ENCODE measurements at regions not wholly inside any gene's neighbourhood (a gene's known extent, or its start where the extent isn't known, plus 50 kb on each side); places are given as distances from the start of the nearest gene placed in this dataset.

- POLR2A ChIA-PET = no interaction called here
- Histone ChIP-seq H3K79me2 (ENCODE audit: control insufficient read depth, insufficient read depth, low read length) (no peaks in the 10 kb centered on the region), H2AFZ (ENCODE audit: low read depth, low read length) (no peak overlapping the region), H3K4me1 (replicated peaks in 1 of 2; ENCODE audit: control insufficient read depth in 2 of 2, insufficient read depth in 2 of 2, low read length in 2 of 2) (no peaks in the 10 kb centered on the region), H4K20me1 (replicated peaks; ENCODE audit: control insufficient read depth, insufficient read depth, low read length) (no peaks in the 10 kb centered on the region), H3K36me3 (ENCODE audit: control insufficient read depth, insufficient read depth, low read length) (no peaks in the 10 kb centered on the region), H3K27ac (ENCODE audit: extremely low read depth, low read depth, low read length) (no peak overlapping the region), H3K4me3 (no peak overlapping the region), H3K4me2 (ENCODE audit: insufficient read depth, low read length) (no peak overlapping the region), H3K9ac (ENCODE audit: insufficient read depth in 1 of 2, low read depth in 2 of 2, low read length in 2 of 2) (no peak overlapping the region), H3K27me3 (ENCODE audit: control insufficient read depth in 2 of 2, insufficient read depth in 2 of 2, low read length in 2 of 2) (no peaks in the 10 kb centered on the region), H3K9me1 (ENCODE audit: control insufficient read depth, insufficient read depth, low read length) (no peaks in the 10 kb centered on the region), H3K9me3 (replicated peaks; ENCODE audit: control insufficient read depth, insufficient read depth, low read depth, low read length) (no peaks in the 10 kb centered on the region)
- 0% methylated on average over 2 of the region's 2 CpGs for WGBS (ENCODE audit: insufficient coverage, low coverage, missing lambda C conversion rate)
- no peak for FAIRE-seq
- no peak for ATAC-seq
- TF ChIP-seq JUNB (CRISPR knock-in tag; conservative IDR thresholded peaks at IDR 0.05) = no peak
- no peak for TF ChIP-seq PHTF2 (CRISPR knock-in tag; IDR thresholded peaks at IDR 0.05)
- intact Hi-C loops (cut with micrococcal nuclease) (no loop called here), in situ Hi-C loops (cut with MboI) (no loop called here)
- no peak for DNase-seq (ENCODE audit: extremely low read depth in 1 of 4, low spot score in 3 of 4)
- BruUV-seq (replicated peaks) = no TSS peak
- CTCF ChIA-PET (ENCODE audit: low intra/inter-chr PET ratio) = no interaction called here
Observed at GRCh38 chr2:75333646-75334045, 134.3 kb upstream of the TACR1 start.

- intact Hi-C loops (cut with micrococcal nuclease) = no loop called here
- FAIRE-seq = no peak
- POLR2A ChIA-PET = no interaction called here
- TF ChIP-seq ZNF407 (IDR thresholded peaks at IDR 0.05; ENCODE audit: low read depth) = no peak
- TF ChIP-seq SMC3 (conservative IDR thresholded peaks at IDR 0.05; ENCODE audit: insufficient read depth, low read depth, low read length) = no peak
- no peak for TF ChIP-seq CREB3L1 (IDR thresholded peaks at IDR 0.05; ENCODE audit: borderline replicate concordance, low read depth)
- TF ChIP-seq MXD1 (CRISPR knock-in tag; IDR thresholded peaks at IDR 0.05; ENCODE audit: borderline replicate concordance, poor library complexity, severe bottlenecking) = no peak
Observed at GRCh38 chr2:75328156-75328555, 128.8 kb upstream of the TACR1 start.

More at GRCh38 chr2:75328156-75328555, 128.8 kb upstream of the TACR1 start:
- H3K9me1 ChIP-seq (ENCODE audit: control insufficient read depth, insufficient read depth, low read length) = no peaks in the 10 kb centered on the region
- WGBS (ENCODE audit: insufficient coverage, low coverage, missing lambda C conversion rate) = 0% methylated on average over 6 of the region's 7 CpGs
- no peaks in the 10 kb centered on the region for H4K20me1 ChIP-seq (replicated peaks; ENCODE audit: control insufficient read depth, insufficient read depth, low read length)
- DNase-seq (ENCODE audit: extremely low read depth in 1 of 4, low spot score in 3 of 4) (no peak), ATAC-seq (no peak)
- H3K9me3 ChIP-seq (replicated peaks; ENCODE audit: control insufficient read depth, insufficient read depth, low read depth, low read length) = no peaks in the 10 kb centered on the region
- CTCF ChIA-PET (ENCODE audit: low intra/inter-chr PET ratio) = no interaction called here
- H3K4me2 ChIP-seq (ENCODE audit: insufficient read depth, low read length) = no peak overlapping the region
- H3K9ac ChIP-seq (ENCODE audit: insufficient read depth in 1 of 2, low read depth in 2 of 2, low read length in 2 of 2) = no peak overlapping the region
- H3K27ac ChIP-seq (ENCODE audit: extremely low read depth, low read depth, low read length) = no peak overlapping the region
- H3K27me3 ChIP-seq (ENCODE audit: control insufficient read depth in 2 of 2, insufficient read depth in 2 of 2, low read length in 2 of 2) = no peaks in the 10 kb centered on the region
- no peak overlapping the region for H2AFZ ChIP-seq (ENCODE audit: low read depth, low read length)
- no peak overlapping the region for H3K4me3 ChIP-seq
- H3K79me2 ChIP-seq (ENCODE audit: control insufficient read depth, insufficient read depth, low read length) = no peaks in the 10 kb centered on the region
- no peaks in the 10 kb centered on the region for H3K4me1 ChIP-seq (replicated peaks in 1 of 2; ENCODE audit: control insufficient read depth in 2 of 2, insufficient read depth in 2 of 2, low read length in 2 of 2)
- BruUV-seq (replicated peaks) = no TSS peak
- in situ Hi-C loops (cut with MboI) = no loop called here
- no peaks in the 10 kb centered on the region for H3K36me3 ChIP-seq (ENCODE audit: control insufficient read depth, insufficient read depth, low read length)

Data from K562 (cell line).